ENCODE measurements at regions not wholly inside any gene's neighbourhood (a gene's known extent, or its start where the extent isn't known, plus 50 kb on each side); places are given as distances from the start of the nearest gene placed in this dataset.

GRCh38 chr21:26674323-26674722, 101.2 kb upstream of the CYYR1 start:
- H3K4me1 Mint-ChIP-seq: no peaks in the 10 kb centered on the region
- no peaks in the 10 kb centered on the region for H3K9me3 ChIP-seq (ENCODE audit: control insufficient read depth, low read length, poor library complexity, severe bottlenecking)
- no peak overlapping the region for H3K27ac Mint-ChIP-seq
- no peaks in the 10 kb centered on the region for H3K36me3 Mint-ChIP-seq (ENCODE audit: low read depth)
- ATAC-seq: no peak
- peaks cover 8% of the 10 kb centered on the region for H3K27me3 Mint-ChIP-seq
- DNase-seq: no peak
- H3K4me3 Mint-ChIP-seq: no peak overlapping the region

- no peaks in the 10 kb centered on the region for H3K9me3 ChIP-seq (ENCODE audit: control insufficient read depth, low read length, poor library complexity, severe bottlenecking)
- Mint-ChIP-seq H3K36me3 (ENCODE audit: low read depth) (no peaks in the 10 kb centered on the region), H3K27ac (no peak overlapping the region), H3K4me1 (no peaks in the 10 kb centered on the region), H3K4me3 (no peak overlapping the region), H3K27me3 (peaks cover 8% of the 10 kb centered on the region)
- DNase-seq: no peak
- ATAC-seq: no peak
Observed at GRCh38 chr21:26669215-26669764, 96.2 kb upstream of the CYYR1 start.

GRCh38 chr21:26659757-26660156, 86.7 kb upstream of the CYYR1 start:
- DNase-seq (no peak), ATAC-seq (no peak)
- no peaks in the 10 kb centered on the region for H3K4me1 Mint-ChIP-seq
- no peaks in the 10 kb centered on the region for H3K27me3 Mint-ChIP-seq
- no peaks in the 10 kb centered on the region for H3K9me3 ChIP-seq (ENCODE audit: control insufficient read depth, low read length, poor library complexity, severe bottlenecking)
- H3K36me3 Mint-ChIP-seq (ENCODE audit: low read depth): no peaks in the 10 kb centered on the region
- H3K27ac Mint-ChIP-seq: no peak overlapping the region
- no peak overlapping the region for H3K4me3 Mint-ChIP-seq

GRCh38 chr21:26659182-26659581, 86.1 kb upstream of the CYYR1 start:
- H3K4me1 Mint-ChIP-seq: no peaks in the 10 kb centered on the region
- H3K27ac Mint-ChIP-seq: no peak overlapping the region
- H3K27me3 Mint-ChIP-seq: no peaks in the 10 kb centered on the region
- no peaks in the 10 kb centered on the region for H3K9me3 ChIP-seq (ENCODE audit: control insufficient read depth, low read length, poor library complexity, severe bottlenecking)
- H3K4me3 Mint-ChIP-seq: no peak overlapping the region
- DNase-seq (no peak), ATAC-seq (no peak)
- H3K36me3 Mint-ChIP-seq (ENCODE audit: low read depth): no peaks in the 10 kb centered on the region

GRCh38 chr21:26655460-26655859, 82.4 kb upstream of the CYYR1 start:
- Mint-ChIP-seq H3K4me3 (no peak overlapping the region), H3K4me1 (no peaks in the 10 kb centered on the region), H3K27ac (no peak overlapping the region), H3K36me3 (ENCODE audit: low read depth) (no peaks in the 10 kb centered on the region), H3K27me3 (no peaks in the 10 kb centered on the region)
- ATAC-seq: no peak
- no peaks in the 10 kb centered on the region for H3K9me3 ChIP-seq (ENCODE audit: control insufficient read depth, low read length, poor library complexity, severe bottlenecking)
- DNase-seq: no peak

- H3K4me3 Mint-ChIP-seq: no peak overlapping the region
- no peak for ATAC-seq
- H3K27me3 Mint-ChIP-seq: no peaks in the 10 kb centered on the region
- no peak for DNase-seq
- H3K36me3 Mint-ChIP-seq (ENCODE audit: low read depth): no peaks in the 10 kb centered on the region
- H3K9me3 ChIP-seq (ENCODE audit: control insufficient read depth, low read length, poor library complexity, severe bottlenecking): no peaks in the 10 kb centered on the region
- H3K27ac Mint-ChIP-seq: no peak overlapping the region
- no peaks in the 10 kb centered on the region for H3K4me1 Mint-ChIP-seq
Observed at GRCh38 chr21:26653430-26653829, 80.3 kb upstream of the CYYR1 start.

GRCh38 chr21:26652854-26653253, 79.8 kb upstream of the CYYR1 start:
- H3K27ac Mint-ChIP-seq: no peak overlapping the region
- no peaks in the 10 kb centered on the region for H3K36me3 Mint-ChIP-seq (ENCODE audit: low read depth)
- H3K27me3 Mint-ChIP-seq: no peaks in the 10 kb centered on the region
- H3K9me3 ChIP-seq (ENCODE audit: control insufficient read depth, low read length, poor library complexity, severe bottlenecking): no peaks in the 10 kb centered on the region
- no peak for ATAC-seq
- DNase-seq: no peak
- no peak overlapping the region for H3K4me3 Mint-ChIP-seq
- no peaks in the 10 kb centered on the region for H3K4me1 Mint-ChIP-seq

GRCh38 chr21:26641062-26641461, 68.0 kb upstream of the CYYR1 start:
- Mint-ChIP-seq H3K4me3 (no peak overlapping the region), H3K27ac (no peak overlapping the region), H3K4me1 (peaks cover 2% of the 10 kb centered on the region), H3K36me3 (ENCODE audit: low read depth) (no peaks in the 10 kb centered on the region), H3K27me3 (peaks cover 16% of the 10 kb centered on the region)
- ATAC-seq (no peak), DNase-seq (no peak)
- no peaks in the 10 kb centered on the region for H3K9me3 ChIP-seq (ENCODE audit: control insufficient read depth, low read length, poor library complexity, severe bottlenecking)

GRCh38 chr21:26637201-26637745, 64.2 kb upstream of the CYYR1 start:
- no peaks in the 10 kb centered on the region for H3K9me3 ChIP-seq (ENCODE audit: control insufficient read depth, low read length, poor library complexity, severe bottlenecking)
- Mint-ChIP-seq H3K36me3 (ENCODE audit: low read depth) (no peaks in the 10 kb centered on the region), H3K4me1 (peaks cover 2% of the 10 kb centered on the region), H3K27me3 (peaks cover 6% of the 10 kb centered on the region), H3K4me3 (no peak overlapping the region), H3K27ac (no peak overlapping the region)
- DNase-seq (no peak), ATAC-seq (no peak)

GRCh38 chr21:26635681-26636080, 62.6 kb upstream of the CYYR1 start:
- Mint-ChIP-seq H3K27ac (no peak overlapping the region), H3K36me3 (ENCODE audit: low read depth) (no peaks in the 10 kb centered on the region), H3K27me3 (no peaks in the 10 kb centered on the region), H3K4me3 (no peak overlapping the region), H3K4me1 (peaks cover 2% of the 10 kb centered on the region)
- no peaks in the 10 kb centered on the region for H3K9me3 ChIP-seq (ENCODE audit: control insufficient read depth, low read length, poor library complexity, severe bottlenecking)
- DNase-seq (no peak), ATAC-seq (no peak)

- DNase-seq: no peak
- ATAC-seq: no peak
- no peak overlapping the region for H3K4me3 Mint-ChIP-seq
- no peaks in the 10 kb centered on the region for H3K4me1 Mint-ChIP-seq
- H3K27me3 Mint-ChIP-seq: no peaks in the 10 kb centered on the region
- no peaks in the 10 kb centered on the region for H3K36me3 Mint-ChIP-seq (ENCODE audit: low read depth)
- H3K27ac Mint-ChIP-seq: no peak overlapping the region
- H3K9me3 ChIP-seq (ENCODE audit: control insufficient read depth, low read length, poor library complexity, severe bottlenecking): no peaks in the 10 kb centered on the region
Observed at GRCh38 chr21:26632691-26633090, 59.6 kb upstream of the CYYR1 start.

- ATAC-seq (no peak), DNase-seq (no peak)
- Mint-ChIP-seq H3K27me3 (no peaks in the 10 kb centered on the region), H3K36me3 (ENCODE audit: low read depth) (no peaks in the 10 kb centered on the region), H3K27ac (no peak overlapping the region), H3K4me1 (no peaks in the 10 kb centered on the region), H3K4me3 (no peak overlapping the region)
- no peaks in the 10 kb centered on the region for H3K9me3 ChIP-seq (ENCODE audit: control insufficient read depth, low read length, poor library complexity, severe bottlenecking)
Observed at GRCh38 chr21:26626187-26626586, 53.1 kb upstream of the CYYR1 start.

- no peak overlapping the region for H3K4me3 Mint-ChIP-seq
- no peaks in the 10 kb centered on the region for H3K9me3 ChIP-seq (ENCODE audit: control insufficient read depth, low read length, poor library complexity, severe bottlenecking)
- no peaks in the 10 kb centered on the region for H3K36me3 Mint-ChIP-seq (ENCODE audit: low read depth)
- H3K4me1 Mint-ChIP-seq: no peaks in the 10 kb centered on the region
- DNase-seq: no peak
- H3K27ac Mint-ChIP-seq: no peak overlapping the region
- H3K27me3 Mint-ChIP-seq: no peaks in the 10 kb centered on the region
- no peak for ATAC-seq
Observed at GRCh38 chr21:26624983-26625519, 52.0 kb upstream of the CYYR1 start.

All from T-helper 17 cell (primary cell).